WTC11 (cell line): ENCODE measurements at regions not wholly inside any gene's neighbourhood (a gene's known extent, or its start where the extent isn't known, plus 50 kb on each side); places are given as distances from the start of the nearest gene placed in this dataset.

Source experiments
- ARID4B ChIP-seq: sonication (generic); formaldehyde crosslinking; IDR thresholded peaks from 2 replicates; pipeline ENCODE4 v1.8.0; 2023; ENCODE audit warnings: missing genetic modification reagents, mild to moderate bottlenecking, borderline replicate concordance
- CTCF ChIP-seq: fragments of 200-600 bp; IDR thresholded peaks from 2 replicates; pipeline ENCODE4 v1.8.0; 2022; ENCODE audit warnings: antibody characterized with exemption
- E2F4 ChIP-seq: sonication (generic); formaldehyde crosslinking; IDR thresholded peaks from 2 replicates; pipeline ENCODE4 v1.8.1; 2022; ENCODE audit warnings: low read depth, mild to moderate bottlenecking, moderate library complexity, missing genetic modification reagents, borderline replicate concordance
- GABPB1 ChIP-seq: sonication (generic); formaldehyde crosslinking; IDR thresholded peaks from 2 replicates; pipeline ENCODE4 v1.8.1; 2023; ENCODE audit warnings: mild to moderate bottlenecking, missing genetic modification reagents
- MAX ChIP-seq: sonication (generic); formaldehyde crosslinking; IDR thresholded peaks from 2 replicates; pipeline ENCODE4 v1.8.0; 2022; ENCODE audit warnings: mild to moderate bottlenecking, missing genetic modification reagents
- MLX ChIP-seq: sonication (generic); formaldehyde crosslinking; IDR thresholded peaks from 2 replicates; pipeline ENCODE4 v1.8.1; 2023; ENCODE audit warnings: mild to moderate bottlenecking, missing genetic modification reagents, moderate library complexity
- NFE2L1 ChIP-seq: sonication (generic); formaldehyde crosslinking; IDR thresholded peaks from 2 replicates; pipeline ENCODE4 v1.8.1; 2023; ENCODE audit warnings: missing genetic modification reagents
- TEAD1 ChIP-seq: sonication (generic); formaldehyde crosslinking; IDR thresholded peaks from 2 replicates; pipeline ENCODE4 v1.8.0; 2022; ENCODE audit warnings: mild to moderate bottlenecking, missing genetic modification reagents
- ZNF138 ChIP-seq: sonication (generic); formaldehyde crosslinking; conservative IDR thresholded peaks from 2 replicates; pipeline ENCODE4 v1.8.1; 2022; ENCODE audit warnings: mild to moderate bottlenecking, moderate library complexity, missing genetic modification reagents
- ZNF425 ChIP-seq: fragments of 250-450 bp; sonication (Bioruptor Pico); conservative IDR thresholded peaks from 2 replicates; pipeline ENCODE4 v1.9.0; 2021; ENCODE audit warnings: mild to moderate bottlenecking

GRCh38 chr7:88357781-88358525 lies 51.3 kb upstream of the STEAP4 start:
- no peak for TF ChIP-seq ZNF138 (CRISPR knock-in tag)
- TF ChIP-seq E2F4 (CRISPR knock-in tag) = no peak
- no peak for TF ChIP-seq CTCF
- TF ChIP-seq GABPB1 (CRISPR knock-in tag) = no peak
- TF ChIP-seq NFE2L1 (CRISPR knock-in tag) = no peak
- TF ChIP-seq MLX (CRISPR knock-in tag) = no peak
- no peak for TF ChIP-seq MAX (CRISPR knock-in tag)
- TF ChIP-seq ZNF425 (CRISPR knock-in tag) = no peak
- TF ChIP-seq ARID4B = no peak
- TF ChIP-seq TEAD1 (CRISPR knock-in tag) = no peak
